H1 (cell line): ENCODE measurements at regions not wholly inside any gene's neighbourhood (a gene's known extent, or its start where the extent isn't known, plus 50 kb on each side); places are given as distances from the start of the nearest gene placed in this dataset.

Experiments used
- CEBPB ChIP-seq: IDR thresholded peaks from 2 replicates; pipeline ENCODE4 v1.6.1; 2012; ENCODE audit warnings: low read depth, low read length
- E2F6 ChIP-seq: IDR thresholded peaks from 2 replicates; pipeline ENCODE4 v1.6.1; 2012; ENCODE audit warnings: inconsistent platforms
- GABPA ChIP-seq: IDR thresholded peaks from 2 replicates; pipeline ENCODE4 v1.6.1; 2011; ENCODE audit warnings: mild to moderate bottlenecking, low read length, moderate library complexity, borderline replicate concordance; ENCODE audit not compliant: insufficient read depth
- GTF2F1 ChIP-seq: IDR thresholded peaks from 2 replicates; pipeline ENCODE4 v1.6.1; 2012; ENCODE audit warnings: low read depth, low read length, improper control_type of control experiment, borderline replicate concordance
- KDM1A ChIP-seq: fragments of 200-600, 300-600 bp; sonication (generic); IDR thresholded peaks from 2 replicates; pipeline ENCODE4 v1.7.1; 2016; ENCODE audit warnings: mild to moderate bottlenecking, low read length, borderline replicate concordance
- POLR2A ChIP-seq, 2 experiments: IDR thresholded peaks; 1 replicate in 1 of 2; 2 replicates in 1 of 2; pipeline ENCODE4 v1.6.1; 2011; ENCODE audit warnings: low read depth in 2 of 2, low read length in 2 of 2, mild to moderate bottlenecking in 2 of 2; ENCODE audit errors: control extremely low read depth in 1 of 2
- RAD21 ChIP-seq, 2 experiments: IDR thresholded peaks in 1 of 2; conservative IDR thresholded peaks in 1 of 2; 2 replicates each; pipeline ENCODE4 v1.6.1; 2011; ENCODE audit warnings: low read depth in 2 of 2, low read length in 2 of 2, improper control_type of control experiment in 1 of 2, inconsistent platforms in 1 of 2, mild to moderate bottlenecking in 1 of 2, moderate library complexity in 1 of 2
- TAF1 ChIP-seq: IDR thresholded peaks from 2 replicates; pipeline ENCODE4 v1.6.1; 2011; ENCODE audit warnings: mild to moderate bottlenecking, low read depth, low read length
- ZNF274 ChIP-seq: IDR thresholded peaks from 2 replicates; pipeline ENCODE4 v1.7.0; 2012; ENCODE audit warnings: low read length, borderline replicate concordance; ENCODE audit errors: extremely low read depth

GRCh38 chr9:86434039-86434726 lies 80.0 kb upstream of the TUT7 start (continued):
- TF ChIP-seq ZNF274 (no peak), RAD21 (IDR thresholded peaks at IDR 0.05 in 1 of 2, conservative IDR thresholded peaks at IDR 0.05 in 1 of 2; ENCODE audit: low read depth in 2 of 2, low read length in 2 of 2) (peak; percentile 87 to 90), KDM1A (no peak), POLR2A (IDR thresholded peaks at IDR 0.05; ENCODE audit: control extremely low read depth in 1 of 2, low read depth in 2 of 2, low read length in 2 of 2) (no peak), GABPA (no peak), GTF2F1 (no peak), E2F6 (no peak), TAF1 (no peak), CEBPB (peak; percentile 68)
- TF ChIP-seq, all 59 proteins: peak for 4
